OCI-LY7 (cell line): ENCODE measurements at regions not wholly inside any gene's neighbourhood (a gene's known extent, or its start where the extent isn't known, plus 50 kb on each side); places are given as distances from the start of the nearest gene placed in this dataset. TPM values are rescaled to one million over a fixed set of nuclear protein-coding genes. Genes with fewer than 3 reads are reported as not detected.

ENCODE experiments used
- BruUV-seq: library from RNA; stranded (reverse); fragments of 400-500 nt; replicated peaks from 2 replicates; lab custom pipeline; 2021; lab: Mats Ljungman, UMichigan
- CTCF ChIA-PET: fragments of 300-600 bp; sonication (Branson Sonifier 250); formaldehyde crosslinking; loops from one replicate; lab custom pipeline; 2022; ENCODE audit warnings: antibody characterized with exemption; ENCODE audit not compliant: unreplicated experiment; lab: Charles Lee
- POLR2A ChIA-PET: fragments of 300-600 bp; sonication (Branson Sonifier 250); formaldehyde crosslinking; loops from one replicate; lab custom pipeline; 2022; ENCODE audit warnings: antibody characterized with exemption; lab: Charles Lee
- DNase-seq: peaks from one replicate; pipeline ENCODE4 v3.0.0-alpha.2; 2015; ENCODE audit warnings: low spot score
- H2AFZ ChIP-seq: fragments of 200-600 bp; sonication (generic), shearing (Covaris generic); 2 replicates; pipeline ENCODE4 v1.6.1; 2014; ENCODE audit warnings: mild to moderate bottlenecking, antibody characterized with exemption, low read length, moderate library complexity
- H3K27ac ChIP-seq: fragments of 200-600 bp; sonication (generic); 2 replicates; pipeline ENCODE4 v1.5.1; 2014; ENCODE audit warnings: mixed run types, low read depth, mild to moderate bottlenecking, moderate library complexity, low read length, inconsistent platforms; ENCODE audit not compliant: poor library complexity, severe bottlenecking
- H3K36me3 ChIP-seq: fragments of 200-600 bp; sonication (generic); 2 replicates; pipeline ENCODE4 v1.6.1; 2014; ENCODE audit warnings: mild to moderate bottlenecking, antibody characterized with exemption, low read length, moderate library complexity, mixed read lengths; ENCODE audit not compliant: insufficient read depth
- H3K4me1 ChIP-seq: fragments of 200-600 bp; sonication (generic); 2 replicates; pipeline ENCODE4 v1.5.1; 2014; ENCODE audit warnings: mild to moderate bottlenecking, low read length; ENCODE audit not compliant: insufficient read depth, poor library complexity, severe bottlenecking
- H3K4me2 ChIP-seq: fragments of 200-600 bp; sonication (generic); 2 replicates; pipeline ENCODE4 v1.6.1; 2014; ENCODE audit warnings: mild to moderate bottlenecking, low read length
- H3K4me3 ChIP-seq: fragments of 200-600 bp; sonication (generic); 2 replicates; pipeline ENCODE4 v1.5.1; 2014; ENCODE audit warnings: mild to moderate bottlenecking, low read depth, low read length; ENCODE audit not compliant: poor library complexity, severe bottlenecking
- H3K79me2 ChIP-seq: fragments of 200-600 bp; sonication (generic); 2 replicates; pipeline ENCODE4 v1.6.1; 2016; ENCODE audit warnings: low read depth, mild to moderate bottlenecking, low read length, moderate library complexity, mixed read lengths; ENCODE audit not compliant: insufficient read depth
- H3K9me2 ChIP-seq: fragments of 200-600 bp; sonication (generic); 2 replicates; pipeline ENCODE4 v1.6.1; 2016; ENCODE audit warnings: mild to moderate bottlenecking, low read length, mixed read lengths; ENCODE audit not compliant: insufficient read depth
- H3K9me3 ChIP-seq: fragments of 200-600 bp; sonication (generic); 2 replicates; pipeline ENCODE4 v1.6.1; 2014; ENCODE audit warnings: mild to moderate bottlenecking, mixed run types, low read length, mixed read lengths
- H4K20me1 ChIP-seq: fragments of 200-600 bp; sonication (generic); 2 replicates; pipeline ENCODE4 v1.6.1; 2014; ENCODE audit warnings: mild to moderate bottlenecking, antibody characterized with exemption, low read length, moderate library complexity, mixed read lengths; ENCODE audit not compliant: insufficient read depth
- EZH2phosphoT487 ChIP-seq: fragments of 200-600 bp; sonication (generic); IDR thresholded peaks from 2 replicates; pipeline ENCODE4 v1.6.1; 2018; ENCODE audit warnings: low read depth, borderline replicate concordance, mild to moderate bottlenecking, mixed run types, antibody characterized with exemption, low read length, moderate library complexity, mixed read lengths
- intact Hi-C: fragments of 100-400 bp; cut with micrococcal nuclease; formaldehyde crosslinking; loops from one replicate; pipeline ENCODE4 v1.10.0; 2022; ENCODE audit not compliant: unreplicated experiment
- small RNA-seq: library from RNA; depleted of rRNA; stranded (forward); fragments of <200 nt; gene quantifications from one replicate; pipeline ENCODE3, GENCODE V24; 2014
- TF ChIP-seq, protein P1 (sequence below): fragments of 200-600 bp; sonication (generic); conservative IDR thresholded peaks from 2 replicates; pipeline ENCODE4 v1.5.1; 2014; ENCODE audit warnings: mild to moderate bottlenecking, antibody characterized with exemption, low read length, moderate library complexity, mixed read lengths

DNA sequence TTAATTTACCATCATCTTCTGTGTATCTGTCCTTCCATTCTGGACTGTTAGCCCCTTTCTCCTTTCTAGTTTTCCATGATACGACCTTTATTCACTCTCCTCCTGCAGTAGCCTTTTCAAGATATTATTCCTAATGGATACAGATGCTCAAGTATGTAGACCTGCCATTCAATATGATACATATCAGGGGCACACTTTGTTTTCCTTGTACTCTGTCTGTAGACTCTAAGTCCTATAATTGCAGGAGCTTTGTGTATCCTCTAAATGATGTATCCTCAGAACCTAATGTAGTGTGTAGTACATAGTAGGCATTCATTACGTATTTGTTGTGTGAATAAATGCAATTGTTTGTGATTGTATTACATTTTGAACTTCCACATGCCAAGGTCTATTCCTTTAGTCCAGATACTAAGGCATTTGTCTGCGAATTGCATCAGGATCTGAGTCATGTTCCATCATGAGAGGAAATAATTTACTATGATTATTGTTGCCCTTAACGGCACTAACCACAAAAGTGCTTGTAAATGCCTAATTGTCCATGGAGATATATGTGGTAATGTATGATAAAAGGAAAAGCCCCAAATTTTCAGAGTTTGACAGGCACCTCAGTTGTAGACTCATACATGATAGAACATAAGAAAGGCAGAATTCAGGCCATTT lies 57.1 kb upstream of the IZUMO3 start:
- DNase-seq: no peak
- H3K27ac ChIP-seq: no peak overlapping the region
- no peak overlapping the region for H3K4me2 ChIP-seq
- no peaks in the 10 kb centered on the region for H3K4me1 ChIP-seq
- intact Hi-C loops: loop anchor here (10.0 kb wide), 1 partner anchor 52 kb away; no protein-coding TSS in a partner anchor
- no peak overlapping the region for H2AFZ ChIP-seq
- no peak overlapping the region for H3K4me3 ChIP-seq
- H3K79me2 ChIP-seq: no peaks in the 10 kb centered on the region
- CTCF ChIA-PET: no interaction called here
- TF ChIP-seq EZH2phosphoT487: no peak
- TF ChIP-seq, protein P1, sequence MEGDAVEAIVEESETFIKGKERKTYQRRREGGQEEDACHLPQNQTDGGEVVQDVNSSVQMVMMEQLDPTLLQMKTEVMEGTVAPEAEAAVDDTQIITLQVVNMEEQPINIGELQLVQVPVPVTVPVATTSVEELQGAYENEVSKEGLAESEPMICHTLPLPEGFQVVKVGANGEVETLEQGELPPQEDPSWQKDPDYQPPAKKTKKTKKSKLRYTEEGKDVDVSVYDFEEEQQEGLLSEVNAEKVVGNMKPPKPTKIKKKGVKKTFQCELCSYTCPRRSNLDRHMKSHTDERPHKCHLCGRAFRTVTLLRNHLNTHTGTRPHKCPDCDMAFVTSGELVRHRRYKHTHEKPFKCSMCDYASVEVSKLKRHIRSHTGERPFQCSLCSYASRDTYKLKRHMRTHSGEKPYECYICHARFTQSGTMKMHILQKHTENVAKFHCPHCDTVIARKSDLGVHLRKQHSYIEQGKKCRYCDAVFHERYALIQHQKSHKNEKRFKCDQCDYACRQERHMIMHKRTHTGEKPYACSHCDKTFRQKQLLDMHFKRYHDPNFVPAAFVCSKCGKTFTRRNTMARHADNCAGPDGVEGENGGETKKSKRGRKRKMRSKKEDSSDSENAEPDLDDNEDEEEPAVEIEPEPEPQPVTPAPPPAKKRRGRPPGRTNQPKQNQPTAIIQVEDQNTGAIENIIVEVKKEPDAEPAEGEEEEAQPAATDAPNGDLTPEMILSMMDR: no peak
- no TSS peak for BruUV-seq
- H3K36me3 ChIP-seq: no peaks in the 10 kb centered on the region
- H4K20me1 ChIP-seq: no peaks in the 10 kb centered on the region
- no peaks in the 10 kb centered on the region for H3K9me2 ChIP-seq
- H3K9me3 ChIP-seq: no peaks in the 10 kb centered on the region
- POLR2A ChIA-PET: no interaction called here

Small RNA genes lying in the stretch of these regions (small RNA-seq; reads per million reads assigned to genes)
- not detected for gene RMRPP5
